H1 (cell line): ENCODE measurements at regions not wholly inside any gene's neighbourhood (a gene's known extent, or its start where the extent isn't known, plus 50 kb on each side); places are given as distances from the start of the nearest gene placed in this dataset.

ENCODE experiments used
- FOSL1 ChIP-seq: IDR thresholded peaks from 2 replicates; pipeline ENCODE4 v1.6.1; 2011; ENCODE audit warnings: mild to moderate bottlenecking, low read depth, low read length, moderate library complexity; ENCODE audit not compliant: insufficient read depth
- MAX ChIP-seq: IDR thresholded peaks from 2 replicates; pipeline ENCODE4 v1.6.1; 2012; ENCODE audit warnings: inconsistent platforms
- SIRT6 ChIP-seq: IDR thresholded peaks from one replicate; pipeline ENCODE4 v1.7.1; 2012; ENCODE audit warnings: low read length, inconsistent platforms
- TF ChIP-seq, protein P1 (sequence below): fragments of 300-600 bp; sonication (generic); IDR thresholded peaks from 2 replicates; pipeline ENCODE4 v1.7.1; 2012; ENCODE audit warnings: low read length, moderate library complexity, mild to moderate bottlenecking, inconsistent platforms; ENCODE audit not compliant: insufficient replicate concordance

DNA sequence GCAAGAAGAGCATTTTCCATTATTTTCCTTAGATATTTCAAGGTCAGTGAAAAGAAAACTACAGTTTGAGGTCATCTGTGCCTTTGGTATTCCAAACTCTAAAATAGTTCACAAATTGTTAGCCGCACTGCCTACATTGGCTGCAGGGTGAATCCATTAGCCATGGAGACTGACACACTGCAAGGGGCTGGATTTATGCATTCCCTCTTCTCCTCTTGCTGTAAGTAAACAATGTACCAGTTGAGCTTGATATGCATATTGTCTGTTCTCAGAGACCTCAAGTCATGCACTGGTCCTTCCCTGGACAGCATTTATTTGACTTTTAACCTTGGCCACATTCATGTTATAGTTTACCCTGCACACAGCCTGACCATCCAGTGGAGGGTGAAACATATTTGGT, 50.2 kb upstream of the TNFSF10 start (continued):
- TF ChIP-seq, protein P1, sequence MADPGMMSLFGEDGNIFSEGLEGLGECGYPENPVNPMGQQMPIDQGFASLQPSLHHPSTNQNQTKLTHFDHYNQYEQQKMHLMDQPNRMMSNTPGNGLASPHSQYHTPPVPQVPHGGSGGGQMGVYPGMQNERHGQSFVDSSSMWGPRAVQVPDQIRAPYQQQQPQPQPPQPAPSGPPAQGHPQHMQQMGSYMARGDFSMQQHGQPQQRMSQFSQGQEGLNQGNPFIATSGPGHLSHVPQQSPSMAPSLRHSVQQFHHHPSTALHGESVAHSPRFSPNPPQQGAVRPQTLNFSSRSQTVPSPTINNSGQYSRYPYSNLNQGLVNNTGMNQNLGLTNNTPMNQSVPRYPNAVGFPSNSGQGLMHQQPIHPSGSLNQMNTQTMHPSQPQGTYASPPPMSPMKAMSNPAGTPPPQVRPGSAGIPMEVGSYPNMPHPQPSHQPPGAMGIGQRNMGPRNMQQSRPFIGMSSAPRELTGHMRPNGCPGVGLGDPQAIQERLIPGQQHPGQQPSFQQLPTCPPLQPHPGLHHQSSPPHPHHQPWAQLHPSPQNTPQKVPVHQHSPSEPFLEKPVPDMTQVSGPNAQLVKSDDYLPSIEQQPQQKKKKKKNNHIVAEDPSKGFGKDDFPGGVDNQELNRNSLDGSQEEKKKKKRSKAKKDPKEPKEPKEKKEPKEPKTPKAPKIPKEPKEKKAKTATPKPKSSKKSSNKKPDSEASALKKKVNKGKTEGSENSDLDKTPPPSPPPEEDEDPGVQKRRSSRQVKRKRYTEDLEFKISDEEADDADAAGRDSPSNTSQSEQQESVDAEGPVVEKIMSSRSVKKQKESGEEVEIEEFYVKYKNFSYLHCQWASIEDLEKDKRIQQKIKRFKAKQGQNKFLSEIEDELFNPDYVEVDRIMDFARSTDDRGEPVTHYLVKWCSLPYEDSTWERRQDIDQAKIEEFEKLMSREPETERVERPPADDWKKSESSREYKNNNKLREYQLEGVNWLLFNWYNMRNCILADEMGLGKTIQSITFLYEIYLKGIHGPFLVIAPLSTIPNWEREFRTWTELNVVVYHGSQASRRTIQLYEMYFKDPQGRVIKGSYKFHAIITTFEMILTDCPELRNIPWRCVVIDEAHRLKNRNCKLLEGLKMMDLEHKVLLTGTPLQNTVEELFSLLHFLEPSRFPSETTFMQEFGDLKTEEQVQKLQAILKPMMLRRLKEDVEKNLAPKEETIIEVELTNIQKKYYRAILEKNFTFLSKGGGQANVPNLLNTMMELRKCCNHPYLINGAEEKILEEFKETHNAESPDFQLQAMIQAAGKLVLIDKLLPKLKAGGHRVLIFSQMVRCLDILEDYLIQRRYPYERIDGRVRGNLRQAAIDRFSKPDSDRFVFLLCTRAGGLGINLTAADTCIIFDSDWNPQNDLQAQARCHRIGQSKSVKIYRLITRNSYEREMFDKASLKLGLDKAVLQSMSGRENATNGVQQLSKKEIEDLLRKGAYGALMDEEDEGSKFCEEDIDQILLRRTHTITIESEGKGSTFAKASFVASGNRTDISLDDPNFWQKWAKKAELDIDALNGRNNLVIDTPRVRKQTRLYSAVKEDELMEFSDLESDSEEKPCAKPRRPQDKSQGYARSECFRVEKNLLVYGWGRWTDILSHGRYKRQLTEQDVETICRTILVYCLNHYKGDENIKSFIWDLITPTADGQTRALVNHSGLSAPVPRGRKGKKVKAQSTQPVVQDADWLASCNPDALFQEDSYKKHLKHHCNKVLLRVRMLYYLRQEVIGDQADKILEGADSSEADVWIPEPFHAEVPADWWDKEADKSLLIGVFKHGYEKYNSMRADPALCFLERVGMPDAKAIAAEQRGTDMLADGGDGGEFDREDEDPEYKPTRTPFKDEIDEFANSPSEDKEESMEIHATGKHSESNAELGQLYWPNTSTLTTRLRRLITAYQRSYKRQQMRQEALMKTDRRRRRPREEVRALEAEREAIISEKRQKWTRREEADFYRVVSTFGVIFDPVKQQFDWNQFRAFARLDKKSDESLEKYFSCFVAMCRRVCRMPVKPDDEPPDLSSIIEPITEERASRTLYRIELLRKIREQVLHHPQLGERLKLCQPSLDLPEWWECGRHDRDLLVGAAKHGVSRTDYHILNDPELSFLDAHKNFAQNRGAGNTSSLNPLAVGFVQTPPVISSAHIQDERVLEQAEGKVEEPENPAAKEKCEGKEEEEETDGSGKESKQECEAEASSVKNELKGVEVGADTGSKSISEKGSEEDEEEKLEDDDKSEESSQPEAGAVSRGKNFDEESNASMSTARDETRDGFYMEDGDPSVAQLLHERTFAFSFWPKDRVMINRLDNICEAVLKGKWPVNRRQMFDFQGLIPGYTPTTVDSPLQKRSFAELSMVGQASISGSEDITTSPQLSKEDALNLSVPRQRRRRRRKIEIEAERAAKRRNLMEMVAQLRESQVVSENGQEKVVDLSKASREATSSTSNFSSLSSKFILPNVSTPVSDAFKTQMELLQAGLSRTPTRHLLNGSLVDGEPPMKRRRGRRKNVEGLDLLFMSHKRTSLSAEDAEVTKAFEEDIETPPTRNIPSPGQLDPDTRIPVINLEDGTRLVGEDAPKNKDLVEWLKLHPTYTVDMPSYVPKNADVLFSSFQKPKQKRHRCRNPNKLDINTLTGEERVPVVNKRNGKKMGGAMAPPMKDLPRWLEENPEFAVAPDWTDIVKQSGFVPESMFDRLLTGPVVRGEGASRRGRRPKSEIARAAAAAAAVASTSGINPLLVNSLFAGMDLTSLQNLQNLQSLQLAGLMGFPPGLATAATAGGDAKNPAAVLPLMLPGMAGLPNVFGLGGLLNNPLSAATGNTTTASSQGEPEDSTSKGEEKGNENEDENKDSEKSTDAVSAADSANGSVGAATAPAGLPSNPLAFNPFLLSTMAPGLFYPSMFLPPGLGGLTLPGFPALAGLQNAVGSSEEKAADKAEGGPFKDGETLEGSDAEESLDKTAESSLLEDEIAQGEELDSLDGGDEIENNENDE, result no peak
- no peak for TF ChIP-seq SIRT6
- no peak for TF ChIP-seq MAX
- no peak for TF ChIP-seq FOSL1
